K562 (cell line): ENCODE measurements at regions not wholly inside any gene's neighbourhood (a gene's known extent, or its start where the extent isn't known, plus 50 kb on each side); places are given as distances from the start of the nearest gene placed in this dataset.

ENCODE experiments used
- BHLHE40 ChIP-seq: IDR thresholded peaks from 2 replicates; pipeline ENCODE4 v1.6.1; 2011; ENCODE audit warnings: low read length, improper control_type of control experiment
- KDM5B ChIP-seq: fragments of 200-600 bp; sonication (generic); IDR thresholded peaks from 2 replicates; pipeline ENCODE4 v1.6.1; 2012; ENCODE audit warnings: low read depth, mild to moderate bottlenecking, moderate library complexity, low read length, control low read depth, inconsistent platforms; ENCODE audit not compliant: insufficient replicate concordance
- MAFF ChIP-seq: IDR thresholded peaks from 2 replicates; pipeline ENCODE4 v1.6.1; 2012; ENCODE audit warnings: low read length, improper control_type of control experiment
- PHF8 ChIP-seq: fragments of 200-600 bp; sonication (generic); IDR thresholded peaks from 2 replicates; pipeline ENCODE4 v1.6.1; 2012; ENCODE audit warnings: mixed run types, mild to moderate bottlenecking, inconsistent platforms, low read length, moderate library complexity, borderline replicate concordance
- POLR2H ChIP-seq: IDR thresholded peaks from 2 replicates; pipeline ENCODE4 v1.6.1; 2016; ENCODE audit warnings: missing genetic modification characterization, low read depth, mild to moderate bottlenecking, control low read depth, missing compliant biosample characterization, moderate library complexity
- SP2 ChIP-seq: IDR thresholded peaks from 2 replicates; pipeline ENCODE4 v1.6.1; 2011; ENCODE audit warnings: mild to moderate bottlenecking, low read depth, low read length, moderate library complexity; ENCODE audit not compliant: poor library complexity, severe bottlenecking; ENCODE audit errors: extremely low read depth
- SRF ChIP-seq, 2 experiments: fragments of 250-450, 450-650 bp in 1 of 2; sonication (Bioruptor Pico) in 1 of 2; sonication (generic) in 1 of 2; formaldehyde crosslinking; IDR thresholded peaks; 2 replicates each; pipeline versions ENCODE4 v1.5.0 to v1.5.1; 2020 to 2022; ENCODE audit warnings: mild to moderate bottlenecking in 1 of 2, missing genetic modification reagents in 1 of 2
- ZNF431 ChIP-seq: sonication (generic); formaldehyde crosslinking; IDR thresholded peaks from 2 replicates; pipeline ENCODE4 v1.8.0; 2022; ENCODE audit warnings: mild to moderate bottlenecking, missing genetic modification reagents
- ZNF444 ChIP-seq: fragments of 250-450 bp; sonication (Bioruptor Pico); IDR thresholded peaks from 2 replicates; pipeline ENCODE4 v1.4.0; 2020; ENCODE audit warnings: mild to moderate bottlenecking, moderate library complexity
- ZNF79 ChIP-seq: fragments of 250-450 bp; sonication (Bioruptor Pico); IDR thresholded peaks from 2 replicates; pipeline ENCODE4 v1.4.0; 2020; ENCODE audit warnings: low read depth, mild to moderate bottlenecking, moderate library complexity
- TF ChIP-seq, protein P1 (sequence below): fragments of 250-450 bp; sonication (Bioruptor Pico); IDR thresholded peaks from 2 replicates; pipeline ENCODE4 v1.5.0; 2021; ENCODE audit warnings: mild to moderate bottlenecking, borderline replicate concordance
- TF ChIP-seq, protein P2 (sequence below), 2 experiments: fragments of 450-650 bp; IDR thresholded peaks; 2 replicates each; pipeline ENCODE4 v1.6.1; 2018; ENCODE audit warnings: mild to moderate bottlenecking in 2 of 2, low read depth in 1 of 2; ENCODE audit not compliant: partially characterized antibody in 2 of 2
- TF ChIP-seq, protein P3 (sequence below): fragments of 250-450 bp; sonication (Bioruptor Pico); IDR thresholded peaks from 2 replicates; pipeline ENCODE4 v1.5.0; 2020; ENCODE audit warnings: mild to moderate bottlenecking
- TF ChIP-seq, protein P4 (sequence below): fragments of 450-650 bp; formaldehyde crosslinking; IDR thresholded peaks from 2 replicates; pipeline ENCODE4 v1.4.0; 2020; ENCODE audit warnings: mild to moderate bottlenecking, moderate library complexity
- TF ChIP-seq, protein P5 (sequence below): fragments of 250-450 bp; sonication (Bioruptor Pico); IDR thresholded peaks from 2 replicates; pipeline ENCODE4 v1.5.0; 2020; ENCODE audit warnings: mild to moderate bottlenecking, borderline replicate concordance

DNA sequence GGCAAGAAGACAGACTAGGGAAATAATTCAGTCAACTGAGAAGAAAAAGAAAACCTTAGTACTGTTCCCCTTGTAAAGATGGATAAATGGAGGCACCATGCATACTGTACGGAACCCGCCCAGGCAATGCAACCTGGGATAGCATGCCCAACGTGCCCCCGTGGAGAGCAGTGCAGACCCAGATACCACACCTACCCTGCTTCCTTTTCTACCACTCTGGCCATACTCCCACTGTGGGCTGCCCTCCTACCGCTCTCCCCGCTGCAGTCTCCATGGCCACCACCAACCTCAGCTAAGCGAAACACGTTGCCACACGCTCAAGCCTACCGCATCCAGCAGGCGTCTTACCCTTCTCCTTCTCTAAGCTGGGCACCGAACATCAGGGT, 117.4 kb upstream of the SERPIND1 start (continued):
- TF ChIP-seq, protein P1, sequence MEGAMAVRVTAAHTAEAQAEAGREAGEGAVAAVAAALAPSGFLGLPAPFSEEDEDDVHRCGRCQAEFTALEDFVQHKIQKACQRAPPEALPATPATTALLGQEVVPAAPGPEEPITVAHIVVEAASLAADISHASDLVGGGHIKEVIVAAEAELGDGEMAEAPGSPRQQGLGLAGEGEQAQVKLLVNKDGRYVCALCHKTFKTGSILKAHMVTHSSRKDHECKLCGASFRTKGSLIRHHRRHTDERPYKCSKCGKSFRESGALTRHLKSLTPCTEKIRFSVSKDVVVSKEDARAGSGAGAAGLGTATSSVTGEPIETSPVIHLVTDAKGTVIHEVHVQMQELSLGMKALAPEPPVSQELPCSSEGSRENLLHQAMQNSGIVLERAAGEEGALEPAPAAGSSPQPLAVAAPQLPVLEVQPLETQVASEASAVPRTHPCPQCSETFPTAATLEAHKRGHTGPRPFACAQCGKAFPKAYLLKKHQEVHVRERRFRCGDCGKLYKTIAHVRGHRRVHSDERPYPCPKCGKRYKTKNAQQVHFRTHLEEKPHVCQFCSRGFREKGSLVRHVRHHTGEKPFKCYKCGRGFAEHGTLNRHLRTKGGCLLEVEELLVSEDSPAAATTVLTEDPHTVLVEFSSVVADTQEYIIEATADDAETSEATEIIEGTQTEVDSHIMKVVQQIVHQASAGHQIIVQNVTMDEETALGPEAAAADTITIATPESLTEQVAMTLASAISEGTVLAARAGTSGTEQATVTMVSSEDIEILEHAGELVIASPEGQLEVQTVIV = peak; percentile 81
- TF ChIP-seq KDM5B = peak; percentile 36
- TF ChIP-seq, protein P2, sequence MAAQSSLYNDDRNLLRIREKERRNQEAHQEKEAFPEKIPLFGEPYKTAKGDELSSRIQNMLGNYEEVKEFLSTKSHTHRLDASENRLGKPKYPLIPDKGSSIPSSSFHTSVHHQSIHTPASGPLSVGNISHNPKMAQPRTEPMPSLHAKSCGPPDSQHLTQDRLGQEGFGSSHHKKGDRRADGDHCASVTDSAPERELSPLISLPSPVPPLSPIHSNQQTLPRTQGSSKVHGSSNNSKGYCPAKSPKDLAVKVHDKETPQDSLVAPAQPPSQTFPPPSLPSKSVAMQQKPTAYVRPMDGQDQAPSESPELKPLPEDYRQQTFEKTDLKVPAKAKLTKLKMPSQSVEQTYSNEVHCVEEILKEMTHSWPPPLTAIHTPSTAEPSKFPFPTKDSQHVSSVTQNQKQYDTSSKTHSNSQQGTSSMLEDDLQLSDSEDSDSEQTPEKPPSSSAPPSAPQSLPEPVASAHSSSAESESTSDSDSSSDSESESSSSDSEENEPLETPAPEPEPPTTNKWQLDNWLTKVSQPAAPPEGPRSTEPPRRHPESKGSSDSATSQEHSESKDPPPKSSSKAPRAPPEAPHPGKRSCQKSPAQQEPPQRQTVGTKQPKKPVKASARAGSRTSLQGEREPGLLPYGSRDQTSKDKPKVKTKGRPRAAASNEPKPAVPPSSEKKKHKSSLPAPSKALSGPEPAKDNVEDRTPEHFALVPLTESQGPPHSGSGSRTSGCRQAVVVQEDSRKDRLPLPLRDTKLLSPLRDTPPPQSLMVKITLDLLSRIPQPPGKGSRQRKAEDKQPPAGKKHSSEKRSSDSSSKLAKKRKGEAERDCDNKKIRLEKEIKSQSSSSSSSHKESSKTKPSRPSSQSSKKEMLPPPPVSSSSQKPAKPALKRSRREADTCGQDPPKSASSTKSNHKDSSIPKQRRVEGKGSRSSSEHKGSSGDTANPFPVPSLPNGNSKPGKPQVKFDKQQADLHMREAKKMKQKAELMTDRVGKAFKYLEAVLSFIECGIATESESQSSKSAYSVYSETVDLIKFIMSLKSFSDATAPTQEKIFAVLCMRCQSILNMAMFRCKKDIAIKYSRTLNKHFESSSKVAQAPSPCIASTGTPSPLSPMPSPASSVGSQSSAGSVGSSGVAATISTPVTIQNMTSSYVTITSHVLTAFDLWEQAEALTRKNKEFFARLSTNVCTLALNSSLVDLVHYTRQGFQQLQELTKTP (IDR thresholded peaks at IDR 0.05; ENCODE audit: low read depth in 1 of 2, partially characterized antibody in 2 of 2) = peak in 1 of 2 experiments; percentile 18
- no peak for TF ChIP-seq ZNF444
- peak in 1 of 2 experiments; percentile 65; a peak in 1 of 4 replicates for TF ChIP-seq SRF (CRISPR knock-in tag; IDR thresholded peaks at IDR 0.05)
- TF ChIP-seq ZNF79 = no peak
- TF ChIP-seq SP2 = peak; percentile 22
- TF ChIP-seq BHLHE40 = peak; percentile 34; the same call in 1 of the 2 replicates
- TF ChIP-seq, protein P3, sequence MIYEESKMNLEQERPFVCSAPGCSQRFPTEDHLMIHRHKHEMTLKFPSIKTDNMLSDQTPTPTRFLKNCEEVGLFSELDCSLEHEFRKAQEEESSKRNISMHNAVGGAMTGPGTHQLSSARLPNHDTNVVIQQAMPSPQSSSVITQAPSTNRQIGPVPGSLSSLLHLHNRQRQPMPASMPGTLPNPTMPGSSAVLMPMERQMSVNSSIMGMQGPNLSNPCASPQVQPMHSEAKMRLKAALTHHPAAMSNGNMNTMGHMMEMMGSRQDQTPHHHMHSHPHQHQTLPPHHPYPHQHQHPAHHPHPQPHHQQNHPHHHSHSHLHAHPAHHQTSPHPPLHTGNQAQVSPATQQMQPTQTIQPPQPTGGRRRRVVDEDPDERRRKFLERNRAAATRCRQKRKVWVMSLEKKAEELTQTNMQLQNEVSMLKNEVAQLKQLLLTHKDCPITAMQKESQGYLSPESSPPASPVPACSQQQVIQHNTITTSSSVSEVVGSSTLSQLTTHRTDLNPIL (CRISPR knock-in tag) = peak; percentile 90; the same call in 1 of the 2 replicates
- peak; percentile 69 for TF ChIP-seq ZNF431 (CRISPR knock-in tag)
- TF ChIP-seq, protein P4, sequence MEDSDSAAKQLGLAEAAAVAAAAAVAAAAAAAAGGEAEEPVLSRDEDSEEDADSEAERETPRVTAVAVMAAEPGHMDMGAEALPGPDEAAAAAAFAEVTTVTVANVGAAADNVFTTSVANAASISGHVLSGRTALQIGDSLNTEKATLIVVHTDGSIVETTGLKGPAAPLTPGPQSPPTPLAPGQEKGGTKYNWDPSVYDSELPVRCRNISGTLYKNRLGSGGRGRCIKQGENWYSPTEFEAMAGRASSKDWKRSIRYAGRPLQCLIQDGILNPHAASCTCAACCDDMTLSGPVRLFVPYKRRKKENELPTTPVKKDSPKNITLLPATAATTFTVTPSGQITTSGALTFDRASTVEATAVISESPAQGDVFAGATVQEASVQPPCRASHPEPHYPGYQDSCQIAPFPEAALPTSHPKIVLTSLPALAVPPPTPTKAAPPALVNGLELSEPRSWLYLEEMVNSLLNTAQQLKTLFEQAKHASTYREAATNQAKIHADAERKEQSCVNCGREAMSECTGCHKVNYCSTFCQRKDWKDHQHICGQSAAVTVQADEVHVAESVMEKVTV (CRISPR knock-in tag) = peak; percentile 17
- TF ChIP-seq, protein P5, sequence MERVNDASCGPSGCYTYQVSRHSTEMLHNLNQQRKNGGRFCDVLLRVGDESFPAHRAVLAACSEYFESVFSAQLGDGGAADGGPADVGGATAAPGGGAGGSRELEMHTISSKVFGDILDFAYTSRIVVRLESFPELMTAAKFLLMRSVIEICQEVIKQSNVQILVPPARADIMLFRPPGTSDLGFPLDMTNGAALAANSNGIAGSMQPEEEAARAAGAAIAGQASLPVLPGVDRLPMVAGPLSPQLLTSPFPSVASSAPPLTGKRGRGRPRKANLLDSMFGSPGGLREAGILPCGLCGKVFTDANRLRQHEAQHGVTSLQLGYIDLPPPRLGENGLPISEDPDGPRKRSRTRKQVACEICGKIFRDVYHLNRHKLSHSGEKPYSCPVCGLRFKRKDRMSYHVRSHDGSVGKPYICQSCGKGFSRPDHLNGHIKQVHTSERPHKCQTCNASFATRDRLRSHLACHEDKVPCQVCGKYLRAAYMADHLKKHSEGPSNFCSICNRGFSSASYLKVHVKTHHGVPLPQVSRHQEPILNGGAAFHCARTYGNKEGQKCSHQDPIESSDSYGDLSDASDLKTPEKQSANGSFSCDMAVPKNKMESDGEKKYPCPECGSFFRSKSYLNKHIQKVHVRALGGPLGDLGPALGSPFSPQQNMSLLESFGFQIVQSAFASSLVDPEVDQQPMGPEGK (CRISPR knock-in tag) = peak; percentile 58; the same call in 1 of the 2 replicates
- 0 out of 2 replicates have a peak, but pooled peaks have one; percentile 3 for TF ChIP-seq MAFF
- TF ChIP-seq PHF8 = peak; percentile 52
- TF ChIP-seq POLR2H (tag) = no peak
